HCEC 1CT (cell line): ENCODE measurements at regions not wholly inside any gene's neighbourhood (a gene's known extent, or its start where the extent isn't known, plus 50 kb on each side); places are given as distances from the start of the nearest gene placed in this dataset.

Experiments
- DNase-seq: peaks from one replicate; pipeline ENCODE4 v3.0.0-alpha.2; 2017

GRCh38 chr11:87417951-87418350 lies 380.2 kb downstream of the TMEM135 start:
- DNase-seq: no peak

GRCh38 chr11:87405843-87406242 lies 368.1 kb downstream of the TMEM135 start:
- no peak for DNase-seq

GRCh38 chr11:87405356-87405755 lies 367.6 kb downstream of the TMEM135 start:
- DNase-seq: no peak

GRCh38 chr11:87401653-87402052 lies 363.9 kb downstream of the TMEM135 start:
- no peak for DNase-seq

GRCh38 chr11:87399341-87399740 lies 361.6 kb downstream of the TMEM135 start:
- DNase-seq: no peak

GRCh38 chr11:87398931-87399330 lies 361.2 kb downstream of the TMEM135 start:
- DNase-seq: no peak

GRCh38 chr11:87397011-87397865 lies 359.5 kb downstream of the TMEM135 start:
- DNase-seq: no peak

GRCh38 chr11:87394924-87395323 lies 357.2 kb downstream of the TMEM135 start:
- no peak for DNase-seq

- DNase-seq: no peak
These were observed 354.9 kb downstream of the TMEM135 start for GRCh38 chr11:87392665-87393064.

GRCh38 chr11:87391496-87391895 lies 353.8 kb downstream of the TMEM135 start:
- no peak for DNase-seq

GRCh38 chr11:87384078-87384729 lies 346.5 kb downstream of the TMEM135 start:
- DNase-seq: no peak

GRCh38 chr11:87374038-87374807 lies 336.5 kb downstream of the TMEM135 start:
- no peak for DNase-seq
